HG03558 (cell line): ENCODE measurements at regions not wholly inside any gene's neighbourhood (a gene's known extent, or its start where the extent isn't known, plus 50 kb on each side); places are given as distances from the start of the nearest gene placed in this dataset.
"Not testable (repeated sequence)": the region's sequence is repeated elsewhere in the genome, so short reads cannot be mapped to it uniquely, and the experiment has no call there.

Source experiments
- ATAC-seq: cut with Tn5 transposase; IDR thresholded peaks from one replicate; pipeline ENCODE4 v1.9.1; 2021; ENCODE audit warnings: moderate number of reproducible peaks; ENCODE audit not compliant: unreplicated experiment; ENCODE audit errors: extremely low read depth

GRCh38 chr9:89670114-89670513 lies 65.3 kb downstream of the GADD45G start:
- no peak for ATAC-seq

GRCh38 chr9:89670801-89671434 lies 66.1 kb downstream of the GADD45G start:
- no peak for ATAC-seq

DNA sequence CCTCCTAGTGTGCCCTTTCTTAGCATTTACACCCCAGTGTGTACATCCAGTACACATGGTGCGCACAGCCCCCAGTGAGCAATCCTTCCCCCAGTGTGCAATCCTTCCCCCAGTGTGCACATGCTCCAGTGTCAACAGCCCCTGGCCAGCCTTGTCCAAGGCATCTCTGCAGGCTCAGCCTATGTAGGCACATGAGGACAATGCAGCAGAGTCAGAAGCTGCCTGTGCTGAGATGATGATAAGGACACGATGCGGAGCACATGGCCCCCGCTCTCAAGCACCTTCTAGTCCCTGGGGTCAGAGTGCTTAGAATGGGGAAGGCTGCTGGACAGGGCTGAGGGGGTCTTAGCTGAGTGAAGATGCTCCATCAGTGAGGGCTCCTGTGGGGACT lies 69.8 kb downstream of the GADD45G start:
- no peak for ATAC-seq

DNA sequence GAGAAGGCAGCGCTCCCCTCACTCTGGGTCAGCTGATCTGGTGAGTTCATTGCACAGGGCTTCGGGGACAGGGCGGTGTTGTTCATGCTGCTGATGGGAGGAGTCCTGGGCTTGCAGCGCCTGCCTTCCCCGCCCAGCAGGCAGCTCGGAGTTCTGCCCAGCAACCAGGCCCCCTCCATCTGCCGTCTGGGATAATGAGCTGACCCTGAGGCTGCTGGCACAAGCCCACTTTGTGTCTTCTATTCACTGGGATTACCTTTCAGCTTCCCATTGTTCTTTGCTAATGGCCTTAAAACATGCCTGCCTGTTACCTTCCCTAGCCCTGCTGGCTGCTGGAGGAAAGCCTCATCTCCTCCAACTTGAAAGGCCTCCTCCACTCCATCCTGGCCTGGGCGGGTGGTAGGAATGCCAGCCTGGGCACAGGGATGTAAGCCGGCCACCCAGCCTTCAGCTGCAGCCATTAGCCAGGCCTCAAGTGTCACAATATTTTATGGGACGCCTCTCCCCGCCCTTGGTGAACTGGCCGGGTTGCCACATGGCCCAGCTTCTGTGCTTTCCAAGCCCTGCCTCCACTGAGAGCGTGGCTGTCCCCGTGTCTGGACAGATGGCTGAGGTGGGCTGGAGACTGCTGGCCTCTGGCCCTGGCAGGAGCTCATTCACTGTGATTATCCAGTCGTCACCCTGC lies 70.4 kb downstream of the GADD45G start:
- ATAC-seq = no peak

DNA sequence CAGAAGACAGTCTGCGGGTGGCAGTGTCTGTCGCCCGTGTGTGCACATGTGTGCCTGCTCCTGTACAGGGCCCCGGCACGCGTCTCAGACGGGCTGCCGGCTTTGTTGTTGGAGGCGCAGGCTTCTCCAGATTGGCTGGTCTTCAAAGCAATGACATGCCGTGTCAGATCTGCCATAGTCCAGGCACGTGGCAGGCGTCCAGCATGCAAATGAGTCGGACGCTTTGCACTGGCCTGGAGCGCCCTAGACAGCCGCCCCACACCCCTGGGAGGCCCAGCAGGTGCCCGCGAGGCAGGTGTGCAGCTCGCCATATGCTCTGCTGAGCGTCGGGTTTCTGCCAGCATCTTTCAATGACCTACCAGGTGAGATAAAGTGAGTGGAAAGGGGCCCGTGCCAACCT lies 71.5 kb downstream of the GADD45G start:
- no peak for ATAC-seq

- no peak for ATAC-seq
These were observed 73.0 kb downstream of the GADD45G start for GRCh38 chr9:89677702-89678395.

- no peak for ATAC-seq
These were observed 73.7 kb downstream of the GADD45G start for GRCh38 chr9:89678396-89679015.

DNA sequence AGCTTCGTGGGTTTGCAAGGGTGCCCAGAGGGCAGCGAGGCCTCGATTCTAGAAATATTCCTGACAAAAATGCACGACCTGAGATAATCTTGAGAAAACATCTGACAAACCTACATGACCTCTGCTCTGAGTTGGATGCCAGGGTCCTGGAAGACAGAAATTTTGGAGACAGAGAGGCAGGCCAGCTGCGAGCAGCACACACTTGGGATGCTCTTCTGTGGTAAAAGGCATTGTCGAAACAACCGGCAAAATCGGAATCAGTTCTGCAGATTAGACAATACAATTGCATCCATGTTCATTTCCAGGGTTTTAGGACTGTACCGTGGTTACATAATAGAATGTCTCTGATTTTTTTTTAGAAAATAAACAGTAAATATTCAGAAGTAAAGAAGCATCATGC lies 74.2 kb downstream of the GADD45G start:
- ATAC-seq = no peak

GRCh38 chr9:89679581-89679980 lies 74.8 kb downstream of the GADD45G start:
- no peak for ATAC-seq

GRCh38 chr9:89680547-89681467 lies 76.0 kb downstream of the GADD45G start:
- ATAC-seq = no peak

- ATAC-seq = not testable (repeated sequence)
These were observed 76.7 kb downstream of the GADD45G start for GRCh38 chr9:89681468-89681859.

DNA sequence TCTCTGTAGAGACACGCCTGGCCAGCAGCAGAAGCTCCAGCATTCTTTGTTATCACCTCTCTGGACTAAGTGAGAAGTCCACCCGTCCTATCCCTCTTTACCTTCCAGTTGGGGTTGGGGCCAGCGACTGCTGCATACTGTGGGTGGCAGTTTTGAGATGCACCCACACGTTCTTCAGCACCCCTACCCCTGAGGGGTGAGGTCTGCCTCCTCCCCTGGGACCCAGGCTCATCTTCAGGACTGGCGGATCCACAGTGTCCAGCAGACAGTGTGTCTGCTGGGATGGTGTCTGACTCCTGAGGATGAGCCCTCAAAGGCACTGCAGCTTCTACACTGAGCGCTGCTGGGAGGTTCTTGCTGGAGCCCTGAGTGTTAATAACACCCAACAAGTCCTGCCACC lies 78.8 kb downstream of the GADD45G start:
- ATAC-seq = no peak

DNA sequence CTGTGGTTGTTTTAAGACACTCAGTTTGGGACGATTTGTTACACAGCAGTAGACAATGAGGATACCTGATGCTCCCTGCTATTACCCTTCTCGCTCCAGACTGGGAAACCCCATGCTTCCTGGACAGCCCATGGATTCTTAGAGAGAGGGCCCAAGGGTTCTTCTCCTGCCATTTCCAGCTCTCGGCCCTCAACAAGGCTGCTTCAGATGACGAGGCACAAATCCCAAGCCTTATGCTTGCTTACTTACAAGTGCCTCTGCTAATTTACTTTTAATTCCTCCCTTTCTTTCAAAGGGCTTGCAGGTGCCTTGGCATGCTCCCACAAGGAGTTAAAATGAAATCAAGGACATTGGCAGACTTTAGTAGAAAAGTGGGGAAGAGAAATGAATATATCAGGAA lies 79.4 kb downstream of the GADD45G start:
- ATAC-seq = no peak

GRCh38 chr9:89684912-89685636 lies 80.3 kb downstream of the GADD45G start:
- ATAC-seq = no peak

GRCh38 chr9:89685698-89686097 lies 80.9 kb downstream of the GADD45G start:
- no peak for ATAC-seq

DNA sequence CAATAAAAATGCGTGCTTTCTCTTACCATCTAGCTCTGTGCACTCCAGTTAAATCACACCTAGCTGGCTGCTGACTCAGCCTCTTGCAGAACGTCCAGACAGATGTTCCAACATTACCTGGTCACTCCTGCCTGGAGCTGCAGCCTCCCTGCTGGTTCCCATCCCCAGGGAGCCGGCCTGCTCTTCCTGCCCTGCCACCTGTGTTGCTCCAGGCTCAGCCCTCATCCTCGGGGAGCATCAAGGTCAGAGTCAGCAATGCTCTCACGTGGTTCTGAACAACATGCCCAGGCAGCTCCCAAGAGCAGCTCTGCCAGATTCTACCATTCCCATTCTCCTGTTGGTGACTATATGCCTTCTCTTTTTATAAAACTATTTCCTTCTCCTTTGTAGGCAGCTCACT lies 81.3 kb downstream of the GADD45G start:
- no peak for ATAC-seq

- ATAC-seq = no peak
These were observed 81.8 kb downstream of the GADD45G start for GRCh38 chr9:89686621-89687020.

- no peak for ATAC-seq
These were observed 82.4 kb downstream of the GADD45G start for GRCh38 chr9:89687188-89687587.

DNA sequence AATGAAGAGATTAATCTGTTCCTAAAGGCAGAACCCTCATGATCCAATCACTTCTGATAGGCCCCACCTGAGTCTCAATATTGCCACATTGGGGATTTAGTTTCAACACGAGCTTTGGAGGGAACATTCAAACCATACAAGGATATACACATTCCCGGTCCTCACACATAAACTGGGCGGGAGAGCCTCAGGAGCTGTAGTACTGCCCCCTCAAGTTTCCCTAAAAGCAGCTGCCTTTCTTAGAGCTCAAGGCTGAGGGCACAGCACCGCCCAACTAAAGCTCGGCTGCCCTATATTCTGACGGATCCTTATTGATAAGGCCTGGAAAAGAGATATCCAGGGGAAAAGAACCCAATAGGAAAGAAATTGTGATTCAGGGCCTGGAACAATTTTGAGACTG lies 83.0 kb downstream of the GADD45G start:
- no peak for ATAC-seq
